GM23248 (cell line): ENCODE measurements at regions not wholly inside any gene's neighbourhood (a gene's known extent, or its start where the extent isn't known, plus 50 kb on each side); places are given as distances from the start of the nearest gene placed in this dataset.
"Not testable (repeated sequence)": the region's sequence is repeated elsewhere in the genome, so short reads cannot be mapped to it uniquely, and the experiment has no call there.

Experiments
- DNase-seq: peaks from one replicate; pipeline ENCODE4 v3.0.0-alpha.2; 2015
- H2AFZ ChIP-seq: fragments of 200-600 bp; sonication (generic); 2 replicates; pipeline ENCODE4 v1.6.1; 2016; ENCODE audit warnings: antibody characterized with exemption
- H3F3A ChIP-seq: fragments of 200-600 bp; sonication (generic); 2 replicates; pipeline ENCODE4 v1.6.1; 2016; ENCODE audit warnings: mild to moderate bottlenecking, antibody characterized with exemption, mixed run types; ENCODE audit not compliant: insufficient read depth
- H3K27ac ChIP-seq: fragments of 200-600 bp; sonication (generic); 2 replicates; pipeline ENCODE4 v1.5.1; 2016; ENCODE audit warnings: mild to moderate bottlenecking
- H3K27me3 ChIP-seq: fragments of 200-600 bp; sonication (generic); replicated peaks from 2 replicates; pipeline ENCODE4 v1.6.1; 2016; ENCODE audit warnings: mild to moderate bottlenecking; ENCODE audit not compliant: insufficient read depth
- H3K36me3 ChIP-seq: fragments of 200-600 bp; sonication (generic); 2 replicates; pipeline ENCODE4 v1.6.1; 2016; ENCODE audit warnings: low read depth, mild to moderate bottlenecking
- H3K4me1 ChIP-seq: fragments of 200-600 bp; sonication (generic); 2 replicates; pipeline ENCODE4 v1.6.1; 2016; ENCODE audit warnings: mild to moderate bottlenecking; ENCODE audit not compliant: insufficient read depth
- H3K4me2 ChIP-seq: fragments of 200-600 bp; sonication (generic); one replicate; pipeline ENCODE4 v1.6.1; 2016; ENCODE audit warnings: mild to moderate bottlenecking; ENCODE audit not compliant: unreplicated experiment
- H3K4me3 ChIP-seq: fragments of 200-600 bp; sonication (generic); 2 replicates; pipeline ENCODE4 v1.5.1; 2016; ENCODE audit warnings: mild to moderate bottlenecking
- H3K79me2 ChIP-seq: fragments of 200-600 bp; sonication (generic); 2 replicates; pipeline ENCODE4 v1.6.1; 2016; ENCODE audit warnings: mild to moderate bottlenecking; ENCODE audit not compliant: insufficient read depth
- H3K9ac ChIP-seq: fragments of 200-600 bp; sonication (generic); 2 replicates; pipeline ENCODE4 v1.6.1; 2016; ENCODE audit warnings: mild to moderate bottlenecking
- H3K9me2 ChIP-seq: fragments of 200-600 bp; sonication (generic); 2 replicates; pipeline ENCODE4 v1.6.1; 2016; ENCODE audit warnings: mixed run types, mild to moderate bottlenecking, moderate library complexity; ENCODE audit not compliant: insufficient read depth
- H3K9me3 ChIP-seq: fragments of 200-600 bp; sonication (generic); one replicate; pipeline ENCODE4 v1.6.1; 2017; ENCODE audit warnings: low read depth
- H4K20me1 ChIP-seq: fragments of 200-600 bp; sonication (generic); 2 replicates; pipeline ENCODE4 v1.6.0; 2016; ENCODE audit not compliant: insufficient read depth
- EZH2 ChIP-seq: fragments of 200-600 bp; sonication (generic); IDR thresholded peaks from 2 replicates; pipeline ENCODE4 v1.6.1; 2018; ENCODE audit warnings: antibody characterized with exemption, mild to moderate bottlenecking; ENCODE audit not compliant: insufficient read depth, poor library complexity, severe bottlenecking
- EZH2phosphoT487 ChIP-seq: fragments of 200-600 bp; sonication (generic); IDR thresholded peaks from 2 replicates; pipeline ENCODE4 v1.6.1; 2018; ENCODE audit warnings: antibody characterized with exemption, moderate library complexity, mild to moderate bottlenecking, low read depth; ENCODE audit not compliant: insufficient read depth
- WGBS, 2 experiments: methylation state at CpG; one replicate each; pipeline ENCODE4 v1.1.6; 2015 to 2017; ENCODE audit warnings: low lambda C conversion rate in 2 of 2, low coverage in 1 of 2; ENCODE audit errors: missing lambda C conversion rate in 2 of 2; 5-methylcytosine and 5-hydroxymethylcytosine counted together
- in situ Hi-C: fragments of 300-500 bp; cut with MboI; formaldehyde crosslinking; loops from 2 replicates; pipeline ENCODE4 v1.15.0; 2020

- H3K9ac ChIP-seq: peak overlapping the region; percentile 22; the same call in 1 of the 2 replicates
- no peaks in the 10 kb centered on the region for H3K9me2 ChIP-seq
- no peaks in the 10 kb centered on the region for H3K9me3 ChIP-seq
- TF ChIP-seq EZH2 (no peak), EZH2phosphoT487 (no peak)
- DNase-seq: no peak
- H3K79me2 ChIP-seq: no peaks in the 10 kb centered on the region
- peak overlapping the region; percentile 51 for H2AFZ ChIP-seq
- H4K20me1 ChIP-seq: no peaks in the 10 kb centered on the region
- no peaks in the 10 kb centered on the region for H3K27me3 ChIP-seq
- 0 out of 2 replicates have a peak, but pooled peaks cover 8% of the 10 kb centered on the region for H3F3A ChIP-seq
- no peaks in the 10 kb centered on the region for H3K36me3 ChIP-seq
- in situ Hi-C loops: no loop called here
- no peak overlapping the region for H3K4me3 ChIP-seq
- peaks cover 17% of the 10 kb centered on the region for H3K4me1 ChIP-seq
- WGBS, 2 experiments: 83% methylated on average over 3 of the region's 3 CpGs
- peak overlapping the region; percentile 55 for H3K4me2 ChIP-seq
- peak overlapping the region; percentile 66 for H3K27ac ChIP-seq
These were observed 60.3 kb upstream of the PCSK1 start for GRCh38 chr5:96493219-96493790.

GRCh38 chr5:96495412-96495811 is 62.4 kb upstream of the PCSK1 start:
- in situ Hi-C loops, H3K4me2 ChIP-seq, H3K9me2 ChIP-seq, H4K20me1 ChIP-seq, H3K27me3 ChIP-seq, H3F3A ChIP-seq, H3K4me3 ChIP-seq, H2AFZ ChIP-seq, H3K36me3 ChIP-seq, H3K27ac ChIP-seq, H3K9ac ChIP-seq, H3K79me2 ChIP-seq, H3K9me3 ChIP-seq, DNase-seq: not testable (repeated sequence)
- peaks cover 14% of the 10 kb centered on the region for H3K4me1 ChIP-seq
- WGBS, 2 experiments: 71 to 83% methylated on average over 1 of the region's 1 CpG

GRCh38 chr5:96497027-96497426 is 64.0 kb upstream of the PCSK1 start:
- H4K20me1 ChIP-seq, H3K9me2 ChIP-seq, H3K4me3 ChIP-seq, H3K36me3 ChIP-seq, H3K79me2 ChIP-seq, H3K9ac ChIP-seq, H3F3A ChIP-seq, H2AFZ ChIP-seq, in situ Hi-C loops, H3K27me3 ChIP-seq, H3K27ac ChIP-seq, H3K9me3 ChIP-seq, H3K4me2 ChIP-seq, DNase-seq: not testable (repeated sequence)
- H3K4me1 ChIP-seq: peaks cover 14% of the 10 kb centered on the region
- WGBS, 2 experiments: 88 to 100% methylated on average over 1 of the region's 1 CpG

GRCh38 chr5:96499753-96500345 is 66.8 kb upstream of the PCSK1 start:
- Histone ChIP-seq H3K9me2 (no peaks in the 10 kb centered on the region), H3F3A (no peaks in the 10 kb centered on the region), H3K27me3 (no peaks in the 10 kb centered on the region), H3K4me3 (no peak overlapping the region), H3K36me3 (0 out of 2 replicates have a peak, but pooled peaks cover 3% of the 10 kb centered on the region), H3K79me2 (no peaks in the 10 kb centered on the region), H3K9ac (no peak overlapping the region), H3K27ac (no peak overlapping the region), H4K20me1 (no peaks in the 10 kb centered on the region), H3K4me2 (no peak overlapping the region), H2AFZ (no peak overlapping the region), H3K9me3 (no peaks in the 10 kb centered on the region), H3K4me1 (no peaks in the 10 kb centered on the region)
- DNase-seq: no peak
- in situ Hi-C loops: no loop called here
- TF ChIP-seq EZH2: no peak
- TF ChIP-seq EZH2phosphoT487: no peak
- 80 to 85% methylated on average over 8 of the region's 8 CpGs for WGBS, 2 experiments
